RWPE2 (cell line): ENCODE measurements at regions not wholly inside any gene's neighbourhood (a gene's known extent, or its start where the extent isn't known, plus 50 kb on each side); places are given as distances from the start of the nearest gene placed in this dataset.
A peak's percentile ranks its signal among the peaks of the same experiment; 100 is the strongest.

ENCODE experiments used
- ATAC-seq: fragments of 200-7000 bp; cut with Tn5 transposase; 3 replicates; pipeline ENCODE4 v1.9.1; 2021; ENCODE audit warnings: low read depth
- DNase-seq: peaks from one replicate; pipeline ENCODE4 v3.0.0-alpha.2; 2020; ENCODE audit warnings: low spot score
- H3K27ac ChIP-seq: fragments of 450-650 bp; 2 replicates; pipeline ENCODE4 v1.5.1; 2017; ENCODE audit warnings: mild to moderate bottlenecking; ENCODE audit not compliant: poor library complexity, severe bottlenecking
- H3K27me3 ChIP-seq: fragments of 250-450 bp; sonication (Bioruptor Pico); 2 replicates; pipeline ENCODE4 v1.5.1; 2021; ENCODE audit warnings: mild to moderate bottlenecking, moderate library complexity; ENCODE audit not compliant: insufficient read depth, poor library complexity, severe bottlenecking
- H3K36me3 ChIP-seq: fragments of 250-450 bp; sonication (Bioruptor Pico); 2 replicates; pipeline ENCODE4 v1.5.1; 2020; ENCODE audit warnings: low read depth, mild to moderate bottlenecking, moderate library complexity
- H3K4me1 ChIP-seq: fragments of 250-450 bp; sonication (Bioruptor Pico); 2 replicates; pipeline ENCODE4 v1.5.1; 2021; ENCODE audit warnings: mild to moderate bottlenecking, moderate library complexity; ENCODE audit not compliant: insufficient read depth, poor library complexity, severe bottlenecking
- H3K4me3 ChIP-seq: fragments of 250-450 bp; sonication (Bioruptor Pico); 2 replicates; pipeline ENCODE4 v1.5.1; 2021; ENCODE audit warnings: mild to moderate bottlenecking, moderate library complexity; ENCODE audit not compliant: severe bottlenecking
- H3K9me3 ChIP-seq: fragments of 250-450 bp; sonication (Bioruptor Pico); 2 replicates; pipeline ENCODE4 v1.5.1; 2021; ENCODE audit warnings: mild to moderate bottlenecking, moderate library complexity; ENCODE audit not compliant: severe bottlenecking
- TF ChIP-seq, protein P1 (sequence below): fragments of 450-650 bp; IDR thresholded peaks from one replicate; pipeline ENCODE4 v1.5.1; 2017; ENCODE audit warnings: mild to moderate bottlenecking, moderate library complexity; ENCODE audit not compliant: poor library complexity, severe bottlenecking

DNA sequence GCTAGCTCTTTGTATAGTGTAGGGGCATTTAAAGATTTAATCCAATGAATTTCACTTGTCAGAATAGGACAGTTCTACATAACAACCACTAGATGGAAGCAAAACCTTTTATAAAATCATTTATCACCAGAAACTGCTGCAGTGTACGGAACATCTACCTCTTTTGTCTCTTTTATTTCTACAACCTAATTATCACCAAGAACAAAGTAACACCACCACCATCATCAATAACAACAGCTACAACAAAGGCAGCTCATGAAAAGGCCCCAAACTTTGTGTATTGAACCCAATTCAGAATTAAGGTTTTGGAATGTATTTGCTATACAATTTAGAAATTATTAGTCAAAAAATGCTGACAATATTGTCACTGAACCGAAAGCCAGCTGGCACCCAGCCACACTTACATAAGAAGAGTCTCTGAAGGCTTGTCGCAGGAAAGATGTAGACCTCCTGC lies 260.9 kb upstream of the RPS6KA3 start:
- H3K27ac ChIP-seq = no peak overlapping the region
- no peaks in the 10 kb centered on the region for H3K36me3 ChIP-seq
- DNase-seq = no peak
- TF ChIP-seq, protein P1, sequence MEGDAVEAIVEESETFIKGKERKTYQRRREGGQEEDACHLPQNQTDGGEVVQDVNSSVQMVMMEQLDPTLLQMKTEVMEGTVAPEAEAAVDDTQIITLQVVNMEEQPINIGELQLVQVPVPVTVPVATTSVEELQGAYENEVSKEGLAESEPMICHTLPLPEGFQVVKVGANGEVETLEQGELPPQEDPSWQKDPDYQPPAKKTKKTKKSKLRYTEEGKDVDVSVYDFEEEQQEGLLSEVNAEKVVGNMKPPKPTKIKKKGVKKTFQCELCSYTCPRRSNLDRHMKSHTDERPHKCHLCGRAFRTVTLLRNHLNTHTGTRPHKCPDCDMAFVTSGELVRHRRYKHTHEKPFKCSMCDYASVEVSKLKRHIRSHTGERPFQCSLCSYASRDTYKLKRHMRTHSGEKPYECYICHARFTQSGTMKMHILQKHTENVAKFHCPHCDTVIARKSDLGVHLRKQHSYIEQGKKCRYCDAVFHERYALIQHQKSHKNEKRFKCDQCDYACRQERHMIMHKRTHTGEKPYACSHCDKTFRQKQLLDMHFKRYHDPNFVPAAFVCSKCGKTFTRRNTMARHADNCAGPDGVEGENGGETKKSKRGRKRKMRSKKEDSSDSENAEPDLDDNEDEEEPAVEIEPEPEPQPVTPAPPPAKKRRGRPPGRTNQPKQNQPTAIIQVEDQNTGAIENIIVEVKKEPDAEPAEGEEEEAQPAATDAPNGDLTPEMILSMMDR = peak; percentile 46
- no peaks in the 10 kb centered on the region for H3K27me3 ChIP-seq
- no peak overlapping the region for H3K4me3 ChIP-seq
- H3K9me3 ChIP-seq = no peaks in the 10 kb centered on the region
- peak; percentile 46; the same call in 2 of the 3 replicates for ATAC-seq
- no peaks in the 10 kb centered on the region for H3K4me1 ChIP-seq

DNA sequence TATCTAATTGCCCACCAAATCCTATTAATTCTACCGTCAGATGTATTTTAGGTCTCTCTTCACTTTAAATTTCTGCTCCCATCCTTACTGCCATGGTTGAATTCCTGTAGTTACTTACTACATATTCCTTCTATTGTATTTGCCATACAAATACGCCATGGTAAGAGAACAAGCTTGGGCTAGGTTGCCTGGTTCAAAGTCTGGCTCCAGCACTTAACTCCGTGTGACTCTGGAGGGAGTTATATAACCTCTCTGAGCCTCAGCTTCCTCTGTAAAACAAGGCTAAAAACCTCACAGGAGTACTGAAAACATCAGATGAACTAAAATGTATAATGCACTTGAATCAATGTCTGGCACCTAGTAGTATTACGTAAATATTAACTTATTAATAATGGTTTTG lies 260.3 kb upstream of the RPS6KA3 start:
- no peaks in the 10 kb centered on the region for H3K36me3 ChIP-seq
- ATAC-seq (no peak), DNase-seq (no peak)
- H3K4me3 ChIP-seq = no peak overlapping the region
- H3K27ac ChIP-seq = no peak overlapping the region
- no peaks in the 10 kb centered on the region for H3K27me3 ChIP-seq
- TF ChIP-seq, protein P1 = no peak
- no peaks in the 10 kb centered on the region for H3K4me1 ChIP-seq
- H3K9me3 ChIP-seq = no peaks in the 10 kb centered on the region

DNA sequence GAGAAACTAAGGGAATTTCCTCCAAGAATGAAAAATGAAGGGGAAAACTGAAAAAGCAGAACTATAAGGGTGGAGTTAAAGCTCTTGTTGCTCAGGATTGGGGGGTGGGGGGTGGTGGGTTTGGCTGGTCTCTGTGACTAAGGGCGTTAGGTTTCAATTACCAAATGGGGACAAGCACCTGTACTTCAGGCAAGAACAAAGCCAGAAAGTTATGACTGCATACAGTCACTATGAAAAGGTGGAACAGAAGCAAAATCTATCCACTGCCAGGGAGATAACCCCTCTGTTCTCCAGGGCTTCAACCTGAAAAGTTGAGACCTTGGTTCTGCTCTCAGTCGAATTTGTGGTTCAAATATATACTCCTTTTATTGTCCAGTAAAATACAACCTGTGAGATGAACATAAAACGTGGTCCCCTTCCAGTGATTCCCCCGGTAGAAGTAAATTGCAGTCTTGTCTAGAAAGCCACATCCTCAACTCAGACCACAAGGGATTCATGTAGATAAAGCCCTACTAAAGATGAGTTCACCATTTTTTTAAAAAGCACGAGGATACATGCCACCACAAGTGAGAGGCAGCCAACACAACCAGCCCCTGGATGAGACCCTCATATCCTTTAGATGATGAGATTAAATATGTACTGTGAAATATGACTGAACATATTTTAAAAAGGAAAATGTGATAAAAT lies 257.1 kb upstream of the RPS6KA3 start:
- Histone ChIP-seq H3K36me3 (no peaks in the 10 kb centered on the region), H3K27ac (no peak overlapping the region), H3K4me1 (no peaks in the 10 kb centered on the region), H3K4me3 (no peak overlapping the region), H3K27me3 (no peaks in the 10 kb centered on the region), H3K9me3 (no peaks in the 10 kb centered on the region)
- ATAC-seq = no peak
- no peak for DNase-seq
- TF ChIP-seq, protein P1 = no peak

DNA sequence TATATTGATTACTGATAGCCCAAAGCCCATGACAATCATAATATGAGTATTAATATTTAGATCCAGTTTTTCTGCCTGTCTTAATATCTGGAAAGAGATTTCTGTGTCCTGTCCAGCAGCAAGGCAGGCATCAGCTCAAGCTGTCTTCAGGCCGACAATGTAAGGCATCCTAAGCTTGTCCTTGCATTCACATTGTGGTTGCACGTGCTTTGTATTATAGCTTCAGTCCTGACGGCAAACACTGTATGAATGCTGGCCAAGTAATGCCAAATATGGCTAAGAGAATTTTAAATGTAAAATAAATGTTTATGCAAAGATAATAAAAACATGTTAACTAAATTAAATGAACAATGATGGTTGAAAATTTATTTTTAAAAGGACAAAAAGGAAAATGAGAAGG lies 255.7 kb upstream of the RPS6KA3 start:
- H3K27me3 ChIP-seq = no peaks in the 10 kb centered on the region
- ATAC-seq (no peak), DNase-seq (no peak)
- H3K4me1 ChIP-seq = no peaks in the 10 kb centered on the region
- no peaks in the 10 kb centered on the region for H3K9me3 ChIP-seq
- H3K4me3 ChIP-seq = no peak overlapping the region
- no peak overlapping the region for H3K27ac ChIP-seq
- H3K36me3 ChIP-seq = no peaks in the 10 kb centered on the region
- TF ChIP-seq, protein P1 = no peak

DNA sequence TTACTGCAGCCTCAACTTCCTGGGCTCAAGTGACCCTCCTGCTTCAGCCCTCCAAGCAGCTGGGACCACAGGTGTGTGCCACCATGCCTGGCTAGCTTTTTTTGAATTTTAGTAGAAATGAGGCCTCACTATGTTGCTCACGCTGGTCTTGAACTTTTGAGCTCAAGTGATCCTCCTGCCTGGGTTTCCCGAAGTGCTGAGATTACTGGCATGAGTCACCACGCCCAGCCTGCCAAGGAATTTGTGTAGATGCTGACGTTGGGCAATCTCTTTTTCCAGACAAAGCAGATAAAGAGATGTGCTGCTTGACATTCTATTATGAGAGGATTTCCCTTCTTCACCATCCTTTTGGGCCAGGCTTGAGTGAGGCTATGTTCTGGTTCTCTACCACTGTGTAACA lies 254.5 kb upstream of the RPS6KA3 start:
- no peak overlapping the region for H3K4me3 ChIP-seq
- H3K27ac ChIP-seq = no peak overlapping the region
- ATAC-seq = no peak
- no peaks in the 10 kb centered on the region for H3K36me3 ChIP-seq
- no peaks in the 10 kb centered on the region for H3K27me3 ChIP-seq
- TF ChIP-seq, protein P1 = no peak
- no peaks in the 10 kb centered on the region for H3K9me3 ChIP-seq
- no peak for DNase-seq
- peaks cover 4% of the 10 kb centered on the region for H3K4me1 ChIP-seq
